SK-N-SH treated with all-trans-retinoic acid at 6 μM for 48 hours (cell line): ENCODE measurements at regions not wholly inside any gene's neighbourhood (a gene's known extent, or its start where the extent isn't known, plus 50 kb on each side); places are given as distances from the start of the nearest gene placed in this dataset.

ENCODE experiments used
- ATAC-seq: fragments of 200-7000 bp; cut with Tn5 transposase; 3 replicates; pipeline ENCODE4 v1.9.1; 2020; ENCODE audit warnings: mild to moderate bottlenecking, moderate library complexity
- ARNTL ChIP-seq: fragments of 450-650 bp; formaldehyde crosslinking; IDR thresholded peaks from 2 replicates; pipeline ENCODE4 v1.5.0; 2020; ENCODE audit warnings: low read depth, mild to moderate bottlenecking, moderate library complexity, borderline replicate concordance
- BACH2 ChIP-seq: fragments of 250-450 bp; sonication (Bioruptor Pico); IDR thresholded peaks from 2 replicates; pipeline ENCODE4 v1.9.0; 2021; ENCODE audit warnings: mild to moderate bottlenecking, borderline replicate concordance
- CREB5 ChIP-seq: fragments of 250-450 bp; sonication (Bioruptor Pico); IDR thresholded peaks from 2 replicates; pipeline ENCODE4 v1.5.1; 2020; ENCODE audit warnings: low read depth, mild to moderate bottlenecking, moderate library complexity
- CSDC2 ChIP-seq: fragments of 250-450 bp; sonication (Bioruptor Pico); IDR thresholded peaks from 2 replicates; pipeline ENCODE4 v1.5.0; 2020; ENCODE audit warnings: mild to moderate bottlenecking, moderate library complexity
- ESRRG ChIP-seq: fragments of 250-450 bp; sonication (Bioruptor Pico); IDR thresholded peaks from 2 replicates; pipeline ENCODE4 v1.6.1; 2021; ENCODE audit warnings: mild to moderate bottlenecking
- GLIS3 ChIP-seq: fragments of 250-450 bp; sonication (Bioruptor Pico); IDR thresholded peaks from 2 replicates; pipeline ENCODE4 v1.5.0; 2020; ENCODE audit warnings: mild to moderate bottlenecking, moderate library complexity
- ISL1 ChIP-seq: fragments of 250-450 bp; sonication (Bioruptor Pico); IDR thresholded peaks from 2 replicates; pipeline ENCODE4 v2.1.2; 2022; ENCODE audit warnings: mild to moderate bottlenecking, moderate library complexity
- OSR1 ChIP-seq: fragments of 250-450 bp; sonication (Bioruptor Pico); IDR thresholded peaks from 2 replicates; pipeline ENCODE4 v1.8.0; 2022; ENCODE audit warnings: moderate library complexity, mild to moderate bottlenecking, inconsistent platforms
- PATZ1 ChIP-seq: fragments of 250-450 bp; sonication (Bioruptor Pico); IDR thresholded peaks from 2 replicates; pipeline ENCODE4 v1.8.0; 2020; ENCODE audit warnings: mild to moderate bottlenecking, moderate library complexity, borderline replicate concordance
- POU6F1 ChIP-seq: fragments of 250-450 bp; sonication (Bioruptor Pico); IDR thresholded peaks from 2 replicates; pipeline ENCODE4 v1.8.0; 2021; ENCODE audit warnings: low read depth, mild to moderate bottlenecking, moderate library complexity, borderline replicate concordance
- PPARA ChIP-seq: fragments of 250-450 bp; sonication (Bioruptor Pico); IDR thresholded peaks from 2 replicates; pipeline ENCODE4 v1.5.0; 2020; ENCODE audit warnings: mild to moderate bottlenecking, borderline replicate concordance
- TCF4 ChIP-seq: fragments of 250-450 bp; sonication (Bioruptor Pico); IDR thresholded peaks from 2 replicates; pipeline ENCODE4 v1.8.0; 2021; ENCODE audit warnings: mild to moderate bottlenecking, moderate library complexity, borderline replicate concordance
- TOX ChIP-seq: fragments of 250-450 bp; sonication (Bioruptor Pico); IDR thresholded peaks from 2 replicates; pipeline ENCODE4 v1.8.0; 2021; ENCODE audit warnings: mild to moderate bottlenecking, moderate library complexity, borderline replicate concordance
- TSHZ2 ChIP-seq: fragments of 250-450 bp; sonication (Bioruptor Pico); IDR thresholded peaks from 2 replicates; pipeline ENCODE4 v1.5.0; 2020; ENCODE audit warnings: mild to moderate bottlenecking, moderate library complexity
- ZC3H10 ChIP-seq: fragments of 250-450 bp; sonication (Bioruptor Pico); IDR thresholded peaks from 2 replicates; pipeline ENCODE4 v1.5.1; 2021; ENCODE audit warnings: mild to moderate bottlenecking, moderate library complexity
- ZFP30 ChIP-seq: fragments of 450-650 bp; formaldehyde crosslinking; IDR thresholded peaks from 2 replicates; pipeline ENCODE4 v1.5.0; 2022; ENCODE audit warnings: mild to moderate bottlenecking, moderate library complexity
- ZNF565 ChIP-seq: fragments of 450-650 bp; formaldehyde crosslinking; conservative IDR thresholded peaks from 2 replicates; pipeline ENCODE4 v1.5.0; 2020; ENCODE audit warnings: low read depth, mild to moderate bottlenecking, moderate library complexity
- ZNF70 ChIP-seq: fragments of 450-650 bp; formaldehyde crosslinking; IDR thresholded peaks from 2 replicates; pipeline ENCODE4 v1.5.0; 2020; ENCODE audit warnings: mild to moderate bottlenecking, moderate library complexity
- ZNF8 ChIP-seq: fragments of 450-650 bp; formaldehyde crosslinking; IDR thresholded peaks from 2 replicates; pipeline ENCODE4 v1.5.0; 2020; ENCODE audit warnings: mild to moderate bottlenecking, moderate library complexity
- TF ChIP-seq, protein P1 (sequence below): fragments of 250-450 bp; sonication (Bioruptor Pico); IDR thresholded peaks from 2 replicates; pipeline ENCODE4 v1.5.1; 2021; ENCODE audit warnings: mild to moderate bottlenecking, moderate library complexity

DNA sequence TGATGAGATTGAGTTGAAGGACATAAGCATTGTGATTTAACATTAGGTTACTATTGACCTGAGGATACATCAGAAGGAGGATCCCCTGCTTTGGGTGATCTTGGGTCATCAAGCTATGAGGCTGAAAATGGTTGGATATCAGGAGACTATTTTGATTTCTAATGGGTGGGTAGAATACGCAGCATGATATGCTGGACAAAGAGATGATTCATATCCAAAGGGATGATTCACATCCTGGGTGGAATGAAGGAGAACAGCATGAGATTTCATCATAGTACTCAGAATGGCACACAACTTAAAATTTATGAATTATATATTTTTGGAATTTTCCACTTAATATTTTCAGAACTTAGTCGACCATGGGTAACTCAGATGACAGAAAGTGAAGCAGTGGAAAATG is 1759.5 kb upstream of the C9orf72 start:
- TF ChIP-seq PATZ1 (CRISPR knock-in tag) (no peak), ZNF70 (no peak), ISL1 (CRISPR knock-in tag) (peak; percentile 13; the same call in 1 of the 2 replicates), ZFP30 (CRISPR knock-in tag) (no peak), GLIS3 (no peak), CSDC2 (CRISPR knock-in tag) (no peak), TSHZ2 (CRISPR knock-in tag) (no peak), TCF4 (CRISPR knock-in tag) (no peak)
- 0 out of 3 replicates have a peak, but pooled peaks have one; percentile 33 for ATAC-seq

DNA sequence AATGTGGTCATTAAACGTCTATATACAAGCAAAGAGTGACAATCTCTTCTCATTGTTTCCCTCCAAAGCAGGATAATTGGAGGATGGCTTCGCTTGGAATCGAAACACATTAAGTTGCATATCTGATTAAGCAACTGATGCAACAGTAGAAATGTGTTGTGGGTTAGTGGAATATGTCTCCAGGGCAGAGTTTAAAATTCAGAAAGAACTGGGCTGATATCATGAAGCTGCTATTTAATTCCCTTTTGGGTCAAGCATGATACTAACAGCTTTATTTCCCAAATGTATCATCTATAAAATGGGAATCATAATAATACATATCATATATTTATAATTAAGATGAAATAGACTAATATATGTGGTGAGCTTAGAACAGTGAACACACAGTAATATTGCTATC is 1763.0 kb upstream of the C9orf72 start:
- TF ChIP-seq ZC3H10 (CRISPR knock-in tag) = no peak
- TF ChIP-seq, all 23 proteins: peak for 0
- no peak for ATAC-seq

GRCh38 chr9:29339387-29339786 is 1766.1 kb upstream of the C9orf72 start:
- ATAC-seq = no peak
- TF ChIP-seq CSDC2 (CRISPR knock-in tag) (no peak), ZNF70 (no peak), CREB5 (CRISPR knock-in tag) (no peak), PPARA (CRISPR knock-in tag) (no peak), ZC3H10 (CRISPR knock-in tag) (no peak), TCF4 (CRISPR knock-in tag) (no peak), ZNF8 (CRISPR knock-in tag) (no peak), ZNF565 (CRISPR knock-in tag) (no peak), TSHZ2 (CRISPR knock-in tag) (no peak), GLIS3 (no peak), TOX (CRISPR knock-in tag) (no peak), BACH2 (CRISPR knock-in tag) (no peak), ZFP30 (CRISPR knock-in tag) (no peak), ARNTL (CRISPR knock-in tag) (no peak), POU6F1 (CRISPR knock-in tag) (no peak), ESRRG (no peak), OSR1 (CRISPR knock-in tag) (no peak), ISL1 (CRISPR knock-in tag) (no peak)
- TF ChIP-seq, protein P1, sequence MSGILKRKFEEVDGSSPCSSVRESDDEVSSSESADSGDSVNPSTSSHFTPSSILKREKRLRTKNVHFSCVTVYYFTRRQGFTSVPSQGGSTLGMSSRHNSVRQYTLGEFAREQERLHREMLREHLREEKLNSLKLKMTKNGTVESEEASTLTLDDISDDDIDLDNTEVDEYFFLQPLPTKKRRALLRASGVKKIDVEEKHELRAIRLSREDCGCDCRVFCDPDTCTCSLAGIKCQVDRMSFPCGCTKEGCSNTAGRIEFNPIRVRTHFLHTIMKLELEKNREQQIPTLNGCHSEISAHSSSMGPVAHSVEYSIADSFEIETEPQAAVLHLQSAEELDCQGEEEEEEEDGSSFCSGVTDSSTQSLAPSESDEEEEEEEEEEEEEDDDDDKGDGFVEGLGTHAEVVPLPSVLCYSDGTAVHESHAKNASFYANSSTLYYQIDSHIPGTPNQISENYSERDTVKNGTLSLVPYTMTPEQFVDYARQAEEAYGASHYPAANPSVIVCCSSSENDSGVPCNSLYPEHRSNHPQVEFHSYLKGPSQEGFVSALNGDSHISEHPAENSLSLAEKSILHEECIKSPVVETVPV (CRISPR knock-in tag) = no peak
